GM06990 (cell line): ENCODE measurements at regions not wholly inside any gene's neighbourhood (a gene's known extent, or its start where the extent isn't known, plus 50 kb on each side); places are given as distances from the start of the nearest gene placed in this dataset.

Experiments
- DNase-seq: peaks from one replicate; pipeline ENCODE4 v3.0.0-alpha.2; 2011; ENCODE audit not compliant: insufficient read length; ENCODE audit errors: extremely low read depth
- H3K27me3 ChIP-seq: replicated peaks from 2 replicates; pipeline ENCODE4 v1.6.0; 2011; ENCODE audit warnings: low read length; ENCODE audit not compliant: control insufficient read depth, insufficient read depth
- H3K36me3 ChIP-seq: 2 replicates; pipeline ENCODE4 v1.5.1; 2011; ENCODE audit warnings: low read length; ENCODE audit not compliant: control insufficient read depth, insufficient read depth
- H3K4me3 ChIP-seq: replicated peaks from 2 replicates; pipeline ENCODE4 v1.5.1; 2011; ENCODE audit warnings: low read depth, mild to moderate bottlenecking, control low read depth, low read length
- TF ChIP-seq, protein P1 (sequence below): IDR thresholded peaks from 2 replicates; pipeline ENCODE4 v1.5.1; 2011; ENCODE audit warnings: low read length, control low read depth, mild to moderate bottlenecking, inconsistent platforms; ENCODE audit not compliant: insufficient read depth, poor library complexity, severe bottlenecking

DNA sequence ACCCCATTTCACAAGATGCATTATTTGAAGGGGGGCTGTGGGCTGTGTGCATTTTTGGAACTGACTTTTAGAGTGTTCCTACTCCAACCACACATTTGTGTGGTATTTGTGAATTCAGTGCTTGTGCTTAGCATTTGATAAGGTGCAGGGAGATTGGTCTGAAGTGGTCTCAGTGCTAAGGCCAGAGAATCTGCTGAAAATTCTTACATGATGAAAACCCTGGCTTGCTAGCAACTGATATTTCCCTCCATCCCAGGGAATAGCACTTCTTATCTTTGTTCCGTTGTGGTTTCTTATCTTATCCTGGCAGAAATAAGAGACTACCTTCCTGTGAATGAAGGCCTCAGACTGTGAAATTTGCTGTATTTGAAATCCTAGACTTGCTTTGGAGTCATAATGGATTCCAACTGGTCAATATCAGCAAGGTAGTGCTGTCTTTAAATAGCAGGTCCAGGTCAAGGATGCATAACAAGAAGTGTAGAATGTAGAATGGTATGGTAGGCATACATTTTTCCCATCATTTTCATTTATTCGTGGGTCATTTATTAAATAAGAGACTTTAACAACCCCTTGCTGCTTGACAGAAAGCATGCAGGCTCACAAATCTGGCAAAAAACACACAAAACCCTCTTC lies 986.9 kb downstream of the REEP3 start:
- TF ChIP-seq, protein P1, sequence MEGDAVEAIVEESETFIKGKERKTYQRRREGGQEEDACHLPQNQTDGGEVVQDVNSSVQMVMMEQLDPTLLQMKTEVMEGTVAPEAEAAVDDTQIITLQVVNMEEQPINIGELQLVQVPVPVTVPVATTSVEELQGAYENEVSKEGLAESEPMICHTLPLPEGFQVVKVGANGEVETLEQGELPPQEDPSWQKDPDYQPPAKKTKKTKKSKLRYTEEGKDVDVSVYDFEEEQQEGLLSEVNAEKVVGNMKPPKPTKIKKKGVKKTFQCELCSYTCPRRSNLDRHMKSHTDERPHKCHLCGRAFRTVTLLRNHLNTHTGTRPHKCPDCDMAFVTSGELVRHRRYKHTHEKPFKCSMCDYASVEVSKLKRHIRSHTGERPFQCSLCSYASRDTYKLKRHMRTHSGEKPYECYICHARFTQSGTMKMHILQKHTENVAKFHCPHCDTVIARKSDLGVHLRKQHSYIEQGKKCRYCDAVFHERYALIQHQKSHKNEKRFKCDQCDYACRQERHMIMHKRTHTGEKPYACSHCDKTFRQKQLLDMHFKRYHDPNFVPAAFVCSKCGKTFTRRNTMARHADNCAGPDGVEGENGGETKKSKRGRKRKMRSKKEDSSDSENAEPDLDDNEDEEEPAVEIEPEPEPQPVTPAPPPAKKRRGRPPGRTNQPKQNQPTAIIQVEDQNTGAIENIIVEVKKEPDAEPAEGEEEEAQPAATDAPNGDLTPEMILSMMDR = no peak
- no peak for DNase-seq
- H3K36me3 ChIP-seq = no peaks in the 10 kb centered on the region

DNA sequence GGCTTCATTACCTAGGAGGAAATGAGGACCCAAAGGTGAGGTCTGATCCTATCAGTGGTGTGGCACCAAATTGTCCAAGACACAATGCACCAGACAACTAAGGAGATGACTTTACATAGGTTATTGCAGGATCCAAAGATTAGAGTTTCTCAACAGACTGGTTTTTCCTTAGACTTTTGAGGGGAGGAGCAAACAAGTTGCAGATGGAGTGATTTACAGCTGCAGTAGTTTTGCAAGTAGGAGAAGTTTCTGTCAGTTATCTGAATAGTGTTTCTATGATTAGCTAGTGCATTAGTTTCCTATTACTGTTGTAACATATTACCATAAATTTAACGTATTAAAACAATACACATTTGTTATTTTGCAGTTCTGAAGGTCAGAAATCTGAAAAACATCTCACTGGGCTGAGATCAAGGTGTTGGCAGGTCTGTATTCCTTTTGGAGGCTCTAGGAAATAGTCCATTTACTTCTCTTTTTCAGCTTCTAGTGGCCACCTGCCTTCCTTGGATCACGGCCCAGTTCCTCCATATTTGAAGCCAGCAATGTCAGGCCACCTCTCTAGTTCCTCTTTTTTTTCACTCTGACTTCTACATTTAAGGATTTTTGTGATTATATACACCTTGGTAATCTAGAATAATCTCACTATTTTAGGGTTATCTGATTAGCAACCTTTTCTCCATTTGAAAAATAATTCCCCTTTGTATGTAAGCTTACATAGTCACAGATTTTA lies 994.9 kb downstream of the REEP3 start:
- no peak for DNase-seq

More for the DNA sequence above, 986.9 kb downstream of the REEP3 start:
- H3K27me3 ChIP-seq = no peaks in the 10 kb centered on the region
- no peak overlapping the region for H3K4me3 ChIP-seq

DNA sequence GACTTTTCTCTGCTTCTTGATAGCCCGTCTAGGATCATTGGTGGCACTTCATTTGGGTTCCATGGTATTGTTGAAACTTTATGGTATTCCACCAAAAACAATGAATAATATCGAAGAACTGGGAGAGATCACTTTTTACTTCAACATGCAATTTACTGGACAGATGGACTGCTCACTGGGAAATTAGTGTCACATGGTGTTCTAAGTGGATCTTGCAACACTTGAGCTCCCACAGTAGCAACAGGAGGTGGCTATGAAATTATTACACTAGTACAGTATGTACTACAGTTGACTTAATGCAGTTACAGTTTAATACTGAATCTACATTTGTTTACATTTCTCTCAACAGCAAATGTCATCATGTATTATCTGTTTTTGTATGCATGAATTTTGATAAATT lies 997.3 kb downstream of the REEP3 start:
- Histone ChIP-seq H3K27me3 (no peaks in the 10 kb centered on the region), H3K36me3 (no peaks in the 10 kb centered on the region), H3K4me3 (no peak overlapping the region)
- DNase-seq = no peak
- TF ChIP-seq, protein P1 = no peak

More for the DNA sequence above, 994.9 kb downstream of the REEP3 start:
- no peaks in the 10 kb centered on the region for H3K27me3 ChIP-seq
- no peaks in the 10 kb centered on the region for H3K36me3 ChIP-seq
- TF ChIP-seq, protein P1 = no peak
- no peak overlapping the region for H3K4me3 ChIP-seq

DNA sequence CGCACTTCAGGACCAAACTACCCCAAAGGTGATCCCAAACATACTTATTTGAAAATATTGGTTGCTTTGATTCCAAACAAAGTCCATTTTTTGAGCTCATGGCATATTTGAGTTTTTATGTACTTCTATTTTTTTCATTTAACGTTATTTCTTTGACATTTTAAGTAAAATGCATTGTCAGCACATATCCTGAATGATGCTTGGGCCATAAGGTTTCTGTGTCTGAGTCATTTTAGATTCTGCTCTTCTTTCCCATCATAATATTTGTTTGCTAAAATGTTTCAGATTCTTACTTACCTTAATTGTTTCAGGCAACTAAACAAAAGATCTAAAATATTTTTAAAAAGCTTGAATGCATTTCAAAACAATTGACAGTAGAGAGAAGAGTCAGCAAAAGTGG lies 998.2 kb downstream of the REEP3 start:
- TF ChIP-seq, protein P1 = no peak
- Histone ChIP-seq H3K27me3 (no peaks in the 10 kb centered on the region), H3K4me3 (no peak overlapping the region), H3K36me3 (no peaks in the 10 kb centered on the region)
- no peak for DNase-seq

DNA sequence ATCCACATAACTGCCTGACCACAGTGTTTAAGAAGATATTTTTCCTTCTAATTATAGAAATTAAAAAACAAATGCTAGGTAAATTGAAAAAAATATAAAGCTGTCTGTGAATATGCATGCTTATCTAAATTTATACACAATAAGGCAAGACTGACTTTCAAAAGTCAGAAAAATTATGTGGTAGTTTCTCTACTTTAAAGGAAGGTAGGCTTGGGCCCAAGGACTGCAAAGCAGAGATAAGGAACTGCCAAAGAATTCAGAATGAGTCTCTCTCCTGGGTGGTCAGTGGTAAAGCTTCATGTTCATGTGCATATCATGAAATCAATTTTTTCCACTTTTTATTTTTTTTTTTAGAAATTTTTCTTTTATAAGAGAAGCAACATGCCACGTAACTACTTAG lies 998.6 kb downstream of the REEP3 start:
- Histone ChIP-seq H3K4me3 (no peak overlapping the region), H3K27me3 (no peaks in the 10 kb centered on the region), H3K36me3 (no peaks in the 10 kb centered on the region)
- TF ChIP-seq, protein P1 = no peak
- no peak for DNase-seq
